Kidney (tissue), 13 donors: ENCODE measurements at regions not wholly inside any gene's neighbourhood (a gene's known extent, or its start where the extent isn't known, plus 50 kb on each side); places are given as distances from the start of the nearest gene placed in this dataset.

Source experiments
- DNase-seq, 5 donors: peaks; one replicate each; pipeline ENCODE4 v3.0.0-alpha.2; 2013 to 2020
- FAIRE-seq: peaks from 2 replicates; lab custom pipeline; 2012; peaks lifted over from hg19 to GRCh38; lab: Jason Lieb, UNC
- H3K27ac ChIP-seq, 2 donors: one replicate each; pipeline ENCODE4 v1.7.0; 2013; ENCODE audit warnings: low read depth in 2 of 2, low read length in 2 of 2, inconsistent platforms in 1 of 2
- H3K27me3 ChIP-seq: one replicate; pipeline ENCODE4 v1.7.1; 2013; ENCODE audit warnings: low read length, inconsistent platforms; ENCODE audit not compliant: control insufficient read depth, insufficient read depth
- H3K36me3 ChIP-seq, 3 donors: one replicate each; pipeline versions ENCODE4 v1.7.0 to v1.7.1; 2013; ENCODE audit warnings: low read length in 3 of 3, control low read depth in 1 of 3, inconsistent platforms in 1 of 3; ENCODE audit not compliant: insufficient read depth in 3 of 3, control insufficient read depth in 2 of 3
- H3K4me1 ChIP-seq, 3 donors: one replicate each; pipeline versions ENCODE4 v1.7.0 to v1.7.1; 2013; ENCODE audit warnings: low read length in 3 of 3, inconsistent platforms in 1 of 3, low read depth in 1 of 3; ENCODE audit not compliant: control insufficient read depth in 2 of 3, insufficient read depth in 2 of 3
- H3K4me3 ChIP-seq, 3 donors: one replicate each; pipeline versions ENCODE4 v1.7.0 to v1.8.1; 2013; ENCODE audit warnings: low read length in 3 of 3, control low read depth in 1 of 3, inconsistent platforms in 1 of 3
- H3K9ac ChIP-seq, 3 donors: one replicate each; pipeline versions ENCODE4 v1.7.0 to v1.7.1; 2013; ENCODE audit warnings: low read length in 3 of 3, control low read depth in 1 of 3, inconsistent platforms in 1 of 3
- H3K9me3 ChIP-seq, 3 donors: one replicate each; pipeline versions ENCODE4 v1.7.0 to v1.7.1; 2013; ENCODE audit warnings: low read length in 3 of 3, control low read depth in 1 of 3, inconsistent platforms in 1 of 3; ENCODE audit not compliant: control insufficient read depth in 2 of 3, insufficient read depth in 1 of 3
- CTCF ChIP-seq: IDR thresholded peaks from 3 replicates; pipeline ENCODE4 v1.5.1; 2012; ENCODE audit warnings: mild to moderate bottlenecking, moderate library complexity, borderline replicate concordance; ENCODE audit not compliant: insufficient read depth; ENCODE audit errors: extremely low read depth
- intact Hi-C: fragments of 100-400 bp; cut with DNase I; formaldehyde crosslinking; loops from one replicate; pipeline ENCODE4 v1.11.1; 2022
- donor health status: control.
- donor health status: control.
- donor health status: control.
- donor health status: control.
- donor health status: control.
- donor health status: DM: yes; HTN: yes; CAD: no.
- donor health status: Normal renal cell carcinoma (clear cell type).

GRCh38 chr5:167557359-167557758 lies 734.1 kb upstream of the WWC1 start:
- Histone ChIP-seq H3K4me3 (no peak overlapping the region), H3K27ac (no peak overlapping the region), H3K27me3 (no peaks in the 10 kb centered on the region), H3K9me3 (no peaks in the 10 kb centered on the region), H3K4me1 (no peaks in the 10 kb centered on the region), H3K9ac (no peak overlapping the region), H3K36me3 (no peaks in the 10 kb centered on the region)
- intact Hi-C loops: no loop called here
- no peak for FAIRE-seq
- no peak for DNase-seq
- no peak for TF ChIP-seq CTCF

- no peaks in the 10 kb centered on the region for H3K36me3 ChIP-seq
- no peaks in the 10 kb centered on the region for H3K9me3 ChIP-seq
- intact Hi-C loops: no loop called here
- H3K9ac ChIP-seq: no peak overlapping the region
- no peak overlapping the region for H3K27ac ChIP-seq
- FAIRE-seq: no peak
- H3K4me1 ChIP-seq: no peaks in the 10 kb centered on the region
- H3K27me3 ChIP-seq: no peaks in the 10 kb centered on the region
- no peak overlapping the region for H3K4me3 ChIP-seq
- TF ChIP-seq CTCF: no peak
- no peak for DNase-seq
Measured at GRCh38 chr5:167561796-167562195, 729.6 kb upstream of the WWC1 start.

GRCh38 chr5:167564275-167564674 lies 727.2 kb upstream of the WWC1 start:
- H3K9ac ChIP-seq: no peak overlapping the region
- TF ChIP-seq CTCF: no peak
- no peaks in the 10 kb centered on the region for H3K9me3 ChIP-seq
- H3K4me3 ChIP-seq: no peak overlapping the region
- H3K27ac ChIP-seq: no peak overlapping the region
- no peaks in the 10 kb centered on the region for H3K36me3 ChIP-seq
- no peaks in the 10 kb centered on the region for H3K4me1 ChIP-seq
- FAIRE-seq (no peak), DNase-seq (no peak)
- intact Hi-C loops: no loop called here
- no peaks in the 10 kb centered on the region for H3K27me3 ChIP-seq
